IMR-90 (cell line): ENCODE measurements at regions not wholly inside any gene's neighbourhood (a gene's known extent, or its start where the extent isn't known, plus 50 kb on each side); places are given as distances from the start of the nearest gene placed in this dataset.

Experiments
- BHLHE40 ChIP-seq: fragments of 150-350 bp; IDR thresholded peaks from 2 replicates; pipeline ENCODE4 v1.6.1; 2016; ENCODE audit warnings: mild to moderate bottlenecking, low read depth, low read length
- CEBPB ChIP-seq: IDR thresholded peaks from 2 replicates; pipeline ENCODE4 v1.6.1; 2012; ENCODE audit warnings: low read depth, low read length, improper control_type of control experiment
- ELK1 ChIP-seq: fragments of 150-350 bp; IDR thresholded peaks from 2 replicates; pipeline ENCODE4 v1.6.1; 2016; ENCODE audit warnings: low read depth, mild to moderate bottlenecking, low read length, moderate library complexity, borderline replicate concordance
- MAZ ChIP-seq: IDR thresholded peaks from 2 replicates; pipeline ENCODE4 v1.6.1; 2012; ENCODE audit warnings: low read depth, mild to moderate bottlenecking, low read length, improper control_type of control experiment, moderate library complexity, borderline replicate concordance
- POLR2A ChIP-seq: IDR thresholded peaks from 2 replicates; pipeline ENCODE4 v1.6.1; 2012; ENCODE audit warnings: mild to moderate bottlenecking, low read depth, low read length
- RFX5 ChIP-seq: IDR thresholded peaks from 2 replicates; pipeline ENCODE4 v1.8.0; 2012; ENCODE audit warnings: low read depth, mild to moderate bottlenecking, low read length, moderate library complexity
- USF2 ChIP-seq: fragments of 150-350 bp; IDR thresholded peaks from 2 replicates; pipeline ENCODE4 v1.6.1; 2017; ENCODE audit warnings: mild to moderate bottlenecking, antibody characterized with exemption, low read length, low read depth
- TF ChIP-seq, protein P1 (sequence below): conservative IDR thresholded peaks from 2 replicates; pipeline ENCODE4 v1.5.1; 2012; ENCODE audit warnings: mild to moderate bottlenecking, low read depth, low read length, improper control_type of control experiment

DNA sequence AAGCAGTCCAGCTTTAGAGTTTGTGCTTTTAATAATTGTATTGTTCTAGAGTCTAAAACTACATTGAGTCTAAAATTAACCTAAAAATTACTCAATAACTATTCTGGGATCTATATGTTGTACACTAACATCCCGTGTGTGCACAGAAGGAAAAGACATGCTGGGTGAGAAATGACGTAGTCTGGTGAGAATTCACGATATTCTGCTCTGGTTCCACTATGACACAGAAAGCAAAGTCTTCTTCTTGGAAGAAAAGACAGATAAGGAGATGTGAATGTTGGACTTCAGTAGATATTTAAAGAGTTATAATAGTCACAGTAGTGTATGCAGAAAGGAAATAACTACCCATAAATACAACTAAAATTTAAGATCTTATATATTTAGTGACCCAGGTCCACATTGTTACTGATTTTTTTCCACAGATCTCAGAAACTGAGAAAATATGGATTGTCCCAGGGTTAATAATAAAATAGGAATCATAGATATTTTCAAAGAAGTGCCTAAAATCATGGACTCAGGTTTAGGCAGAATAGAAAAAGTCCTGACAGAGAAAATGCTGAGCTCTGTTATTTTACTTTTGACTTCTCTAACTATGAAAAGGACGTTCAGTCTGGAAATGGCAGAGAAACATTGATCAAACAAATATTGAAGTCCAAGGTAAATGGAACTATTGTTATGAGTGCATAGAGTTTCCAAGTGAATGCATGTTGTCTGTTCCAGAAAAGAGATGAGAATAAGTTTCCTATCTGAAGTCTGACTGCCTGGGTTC, 170.7 kb downstream of the ANKRD50 start:
- TF ChIP-seq POLR2A (no peak), BHLHE40 (no peak), MAZ (no peak), USF2 (no peak), ELK1 (no peak), CEBPB (no peak), RFX5 (no peak)
- TF ChIP-seq, protein P1, sequence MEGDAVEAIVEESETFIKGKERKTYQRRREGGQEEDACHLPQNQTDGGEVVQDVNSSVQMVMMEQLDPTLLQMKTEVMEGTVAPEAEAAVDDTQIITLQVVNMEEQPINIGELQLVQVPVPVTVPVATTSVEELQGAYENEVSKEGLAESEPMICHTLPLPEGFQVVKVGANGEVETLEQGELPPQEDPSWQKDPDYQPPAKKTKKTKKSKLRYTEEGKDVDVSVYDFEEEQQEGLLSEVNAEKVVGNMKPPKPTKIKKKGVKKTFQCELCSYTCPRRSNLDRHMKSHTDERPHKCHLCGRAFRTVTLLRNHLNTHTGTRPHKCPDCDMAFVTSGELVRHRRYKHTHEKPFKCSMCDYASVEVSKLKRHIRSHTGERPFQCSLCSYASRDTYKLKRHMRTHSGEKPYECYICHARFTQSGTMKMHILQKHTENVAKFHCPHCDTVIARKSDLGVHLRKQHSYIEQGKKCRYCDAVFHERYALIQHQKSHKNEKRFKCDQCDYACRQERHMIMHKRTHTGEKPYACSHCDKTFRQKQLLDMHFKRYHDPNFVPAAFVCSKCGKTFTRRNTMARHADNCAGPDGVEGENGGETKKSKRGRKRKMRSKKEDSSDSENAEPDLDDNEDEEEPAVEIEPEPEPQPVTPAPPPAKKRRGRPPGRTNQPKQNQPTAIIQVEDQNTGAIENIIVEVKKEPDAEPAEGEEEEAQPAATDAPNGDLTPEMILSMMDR: no peak
